Left ventricle myocardium inferior (tissue), 1 donor: ENCODE measurements at regions not wholly inside any gene's neighbourhood (a gene's known extent, or its start where the extent isn't known, plus 50 kb on each side); places are given as distances from the start of the nearest gene placed in this dataset.

Experiments used
- DNase-seq: peaks from one replicate; pipeline ENCODE4 v3.0.0-alpha.2; 2020
- H3K27ac ChIP-seq: fragments of 200-600 bp; replicated peaks from 2 replicates; pipeline ENCODE4 v1.8.0; 2021
- H3K27me3 ChIP-seq: fragments of 200-600 bp; 2 replicates; pipeline ENCODE4 v1.8.0; 2021; ENCODE audit warnings: low read depth
- H3K36me3 ChIP-seq: fragments of 200-600 bp; 2 replicates; pipeline ENCODE4 v1.8.0; 2021
- H3K4me1 ChIP-seq: fragments of 200-600 bp; 2 replicates; pipeline ENCODE4 v1.8.0; 2021
- H3K4me3 ChIP-seq: fragments of 200-600 bp; 2 replicates; pipeline ENCODE4 v1.8.0; 2021; ENCODE audit warnings: mild to moderate bottlenecking, moderate library complexity
- H3K9me3 ChIP-seq: fragments of 200-600 bp; replicated peaks from 2 replicates; pipeline ENCODE4 v1.8.0; 2021
- intact Hi-C: fragments of 100-400 bp; cut with micrococcal nuclease; formaldehyde crosslinking; loops from one replicate; pipeline ENCODE4 v1.11.0; 2022
- TF ChIP-seq, protein P1 (sequence below): fragments of 200-600 bp; IDR thresholded peaks from 2 replicates; pipeline ENCODE4 v1.8.0; 2021; ENCODE audit warnings: antibody characterized with exemption, mild to moderate bottlenecking, borderline replicate concordance
- donor health status: DM: no; HTN: yes; CAD: no; lungs with severe emphysema.

DNA sequence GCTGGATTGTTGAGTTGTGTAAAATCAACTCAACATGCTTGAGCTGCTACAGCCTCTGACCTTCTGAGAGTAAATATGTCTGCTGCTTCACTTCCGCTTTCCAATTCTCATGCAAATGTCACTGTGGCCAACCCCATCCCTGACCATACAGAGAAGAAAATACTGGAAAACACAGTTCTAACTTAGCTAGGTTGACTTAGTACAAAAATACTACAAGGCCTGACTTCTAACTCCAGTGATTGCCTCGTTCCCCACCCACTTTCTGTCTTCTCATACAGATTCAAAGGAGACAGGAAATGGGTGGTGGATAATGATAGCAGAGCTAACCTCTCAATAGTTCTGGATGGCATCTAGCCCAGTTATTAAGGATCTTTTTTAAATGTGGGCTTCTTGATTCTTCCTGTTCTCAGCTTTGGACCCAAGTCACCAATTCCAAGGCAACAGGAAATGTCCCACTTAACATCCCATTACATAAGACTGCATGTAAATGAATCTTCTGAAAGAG is 226.6 kb upstream of the SLC24A2 start:
- TF ChIP-seq, protein P1, sequence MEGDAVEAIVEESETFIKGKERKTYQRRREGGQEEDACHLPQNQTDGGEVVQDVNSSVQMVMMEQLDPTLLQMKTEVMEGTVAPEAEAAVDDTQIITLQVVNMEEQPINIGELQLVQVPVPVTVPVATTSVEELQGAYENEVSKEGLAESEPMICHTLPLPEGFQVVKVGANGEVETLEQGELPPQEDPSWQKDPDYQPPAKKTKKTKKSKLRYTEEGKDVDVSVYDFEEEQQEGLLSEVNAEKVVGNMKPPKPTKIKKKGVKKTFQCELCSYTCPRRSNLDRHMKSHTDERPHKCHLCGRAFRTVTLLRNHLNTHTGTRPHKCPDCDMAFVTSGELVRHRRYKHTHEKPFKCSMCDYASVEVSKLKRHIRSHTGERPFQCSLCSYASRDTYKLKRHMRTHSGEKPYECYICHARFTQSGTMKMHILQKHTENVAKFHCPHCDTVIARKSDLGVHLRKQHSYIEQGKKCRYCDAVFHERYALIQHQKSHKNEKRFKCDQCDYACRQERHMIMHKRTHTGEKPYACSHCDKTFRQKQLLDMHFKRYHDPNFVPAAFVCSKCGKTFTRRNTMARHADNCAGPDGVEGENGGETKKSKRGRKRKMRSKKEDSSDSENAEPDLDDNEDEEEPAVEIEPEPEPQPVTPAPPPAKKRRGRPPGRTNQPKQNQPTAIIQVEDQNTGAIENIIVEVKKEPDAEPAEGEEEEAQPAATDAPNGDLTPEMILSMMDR, result no peak
- intact Hi-C loops, result no loop called here

DNA sequence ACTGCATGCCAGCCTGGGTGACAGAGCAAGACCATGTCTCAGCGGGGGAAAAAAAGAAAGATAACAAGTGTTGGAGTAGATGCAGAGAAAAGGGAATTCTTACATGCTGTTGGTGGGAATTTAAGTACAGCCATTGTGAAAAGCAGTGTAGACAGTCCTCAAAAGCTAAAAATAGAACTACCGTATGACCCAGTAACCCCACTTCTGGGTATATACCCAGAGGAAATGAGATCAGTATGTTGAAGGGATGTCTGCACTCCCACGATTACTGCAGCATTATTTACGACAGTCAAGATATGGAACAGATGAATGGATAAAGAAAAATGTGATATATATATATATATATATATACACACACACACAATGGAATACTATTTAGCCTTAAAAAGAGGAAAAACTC is 225.3 kb upstream of the SLC24A2 start:
- Histone ChIP-seq H3K27ac (no peak overlapping the region), H3K4me3 (no peak overlapping the region), H3K9me3 (peaks cover 12% of the 10 kb centered on the region), H3K4me1 (peaks cover 6% of the 10 kb centered on the region), H3K27me3 (no peaks in the 10 kb centered on the region), H3K36me3 (no peaks in the 10 kb centered on the region)
- TF ChIP-seq, protein P1, result no peak
- intact Hi-C loops, result no loop called here
- no peak for DNase-seq

More for the DNA sequence above, 226.6 kb upstream of the SLC24A2 start:
- H3K27ac ChIP-seq, result peak overlapping the region; percentile 60
- no peaks in the 10 kb centered on the region for H3K36me3 ChIP-seq
- peaks cover 19% of the 10 kb centered on the region for H3K9me3 ChIP-seq
- H3K27me3 ChIP-seq, result no peaks in the 10 kb centered on the region
- H3K4me3 ChIP-seq, result no peak overlapping the region
- H3K4me1 ChIP-seq, result peaks cover 6% of the 10 kb centered on the region
- no peak for DNase-seq

DNA sequence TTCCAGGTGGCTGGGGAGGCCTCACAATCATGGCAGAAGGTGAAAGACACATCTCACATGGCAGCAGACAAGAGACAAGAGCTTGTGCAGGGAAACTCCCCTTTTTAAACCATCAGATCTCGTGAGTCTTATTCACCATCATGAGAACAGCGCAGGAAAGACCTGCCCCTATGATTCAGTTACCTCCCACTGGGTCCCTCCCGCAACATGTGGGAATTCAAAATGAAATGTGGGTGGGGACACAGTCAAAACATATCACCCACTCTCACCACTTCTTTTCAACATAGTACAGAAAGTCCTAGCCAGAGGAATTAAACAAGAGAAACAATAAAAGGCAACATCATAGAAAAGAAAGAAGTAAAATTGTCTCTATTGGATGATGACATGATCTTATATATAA is 223.4 kb upstream of the SLC24A2 start:
- DNase-seq, result no peak
- intact Hi-C loops, result no loop called here
- TF ChIP-seq, protein P1, result no peak

DNA sequence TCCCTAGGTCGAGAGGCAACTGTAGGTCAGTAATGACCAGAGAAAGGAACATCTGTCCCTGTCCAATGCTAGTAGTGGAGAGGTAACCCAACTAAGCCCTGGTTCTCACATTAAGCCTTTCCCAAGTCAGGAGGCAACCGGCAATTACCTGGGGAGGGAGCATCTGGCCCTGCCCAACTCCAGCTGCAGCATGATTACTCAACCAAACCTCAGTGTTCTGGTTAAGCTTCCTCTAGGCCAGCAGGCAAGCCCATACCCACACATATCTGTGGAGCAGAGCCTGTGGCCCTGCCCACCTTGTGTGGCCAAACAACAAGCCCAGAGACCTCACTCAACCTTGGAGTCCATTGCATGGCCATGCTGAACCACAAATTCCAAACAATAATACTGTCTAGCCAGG is 220.8 kb upstream of the SLC24A2 start:
- Histone ChIP-seq H3K4me1 (no peaks in the 10 kb centered on the region), H3K36me3 (no peaks in the 10 kb centered on the region), H3K27me3 (no peaks in the 10 kb centered on the region), H3K27ac (no peak overlapping the region), H3K9me3 (peaks cover 12% of the 10 kb centered on the region), H3K4me3 (no peak overlapping the region)
- no peak for DNase-seq
- TF ChIP-seq, protein P1, result no peak
- intact Hi-C loops, result no loop called here

More for the DNA sequence above, 223.4 kb upstream of the SLC24A2 start:
- Histone ChIP-seq H3K27ac (no peak overlapping the region), H3K9me3 (peaks cover 12% of the 10 kb centered on the region), H3K4me1 (peaks cover 6% of the 10 kb centered on the region), H3K36me3 (no peaks in the 10 kb centered on the region), H3K27me3 (no peaks in the 10 kb centered on the region), H3K4me3 (no peak overlapping the region)

DNA sequence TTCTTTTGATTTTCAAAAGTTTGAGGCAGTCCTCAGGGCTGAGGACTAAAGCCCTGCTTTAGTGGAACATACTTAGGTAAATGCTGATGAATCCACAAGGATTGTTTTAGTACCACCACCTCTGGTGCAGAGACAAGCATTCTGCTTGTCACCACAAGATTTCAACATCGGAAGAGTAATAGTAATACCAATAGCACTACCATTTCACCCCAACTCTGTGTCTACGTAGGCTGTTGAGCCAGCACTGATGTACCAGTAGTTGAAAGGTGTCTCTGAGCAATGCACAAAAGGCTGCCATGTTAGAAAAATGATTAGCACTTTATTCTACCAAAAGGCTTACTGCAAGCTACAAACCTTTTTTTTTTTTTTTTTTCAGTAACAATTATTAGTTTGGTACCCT is 213.2 kb upstream of the SLC24A2 start:
- Histone ChIP-seq H3K36me3 (no peaks in the 10 kb centered on the region), H3K4me3 (no peak overlapping the region), H3K27ac (no peak overlapping the region), H3K9me3 (no peaks in the 10 kb centered on the region), H3K27me3 (no peaks in the 10 kb centered on the region), H3K4me1 (no peaks in the 10 kb centered on the region)
- intact Hi-C loops, result no loop called here
- TF ChIP-seq, protein P1, result no peak
- DNase-seq, result no peak
